WI38 (cell line): ENCODE measurements at regions not wholly inside any gene's neighbourhood (a gene's known extent, or its start where the extent isn't known, plus 50 kb on each side); places are given as distances from the start of the nearest gene placed in this dataset.

ENCODE experiments used
- H3K4me3 ChIP-seq: 2 replicates; pipeline ENCODE4 v1.5.1; 2011; ENCODE audit warnings: low read depth, mild to moderate bottlenecking, control low read depth, low read length
- TF ChIP-seq, protein P1 (sequence below): IDR thresholded peaks from 2 replicates; pipeline ENCODE4 v1.5.1; 2012; ENCODE audit warnings: low read depth, mild to moderate bottlenecking, control low read depth, low read length

- TF ChIP-seq, protein P1, sequence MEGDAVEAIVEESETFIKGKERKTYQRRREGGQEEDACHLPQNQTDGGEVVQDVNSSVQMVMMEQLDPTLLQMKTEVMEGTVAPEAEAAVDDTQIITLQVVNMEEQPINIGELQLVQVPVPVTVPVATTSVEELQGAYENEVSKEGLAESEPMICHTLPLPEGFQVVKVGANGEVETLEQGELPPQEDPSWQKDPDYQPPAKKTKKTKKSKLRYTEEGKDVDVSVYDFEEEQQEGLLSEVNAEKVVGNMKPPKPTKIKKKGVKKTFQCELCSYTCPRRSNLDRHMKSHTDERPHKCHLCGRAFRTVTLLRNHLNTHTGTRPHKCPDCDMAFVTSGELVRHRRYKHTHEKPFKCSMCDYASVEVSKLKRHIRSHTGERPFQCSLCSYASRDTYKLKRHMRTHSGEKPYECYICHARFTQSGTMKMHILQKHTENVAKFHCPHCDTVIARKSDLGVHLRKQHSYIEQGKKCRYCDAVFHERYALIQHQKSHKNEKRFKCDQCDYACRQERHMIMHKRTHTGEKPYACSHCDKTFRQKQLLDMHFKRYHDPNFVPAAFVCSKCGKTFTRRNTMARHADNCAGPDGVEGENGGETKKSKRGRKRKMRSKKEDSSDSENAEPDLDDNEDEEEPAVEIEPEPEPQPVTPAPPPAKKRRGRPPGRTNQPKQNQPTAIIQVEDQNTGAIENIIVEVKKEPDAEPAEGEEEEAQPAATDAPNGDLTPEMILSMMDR = no peak
Measured at GRCh38 chr1:222104694-222105392, 363.0 kb upstream of the DUSP10 start.

GRCh38 chr1:222104097-222104496, 362.2 kb upstream of the DUSP10 start:
- TF ChIP-seq, protein P1 = no peak
- no peak overlapping the region for H3K4me3 ChIP-seq

More at GRCh38 chr1:222104694-222105392, 363.0 kb upstream of the DUSP10 start:
- no peak overlapping the region for H3K4me3 ChIP-seq

GRCh38 chr1:222099746-222100145, 357.9 kb upstream of the DUSP10 start:
- TF ChIP-seq, protein P1 = no peak
- H3K4me3 ChIP-seq = no peak overlapping the region

GRCh38 chr1:222098404-222098803, 356.5 kb upstream of the DUSP10 start:
- no peak overlapping the region for H3K4me3 ChIP-seq
- TF ChIP-seq, protein P1 = no peak

DNA sequence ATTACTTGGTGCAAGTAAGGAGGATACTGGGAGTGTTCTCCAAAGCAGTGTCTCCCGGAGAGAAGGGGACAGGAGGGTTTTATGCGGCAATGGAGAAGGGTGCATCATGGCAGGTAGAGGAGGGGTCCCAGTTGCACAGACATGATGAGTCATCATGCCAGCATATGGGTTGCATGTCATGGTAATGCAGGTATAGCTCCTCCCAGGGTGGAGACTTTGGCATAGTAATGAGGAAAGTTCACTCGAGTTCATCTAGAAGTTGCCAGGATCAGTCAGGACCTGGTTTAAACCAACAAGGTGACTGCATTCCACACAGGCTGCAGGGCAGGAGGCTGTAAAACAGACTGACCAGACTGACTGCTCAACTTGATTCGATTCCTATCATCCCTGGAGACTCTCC, 355.7 kb upstream of the DUSP10 start:
- H3K4me3 ChIP-seq = no peak overlapping the region
- TF ChIP-seq, protein P1 = no peak

DNA sequence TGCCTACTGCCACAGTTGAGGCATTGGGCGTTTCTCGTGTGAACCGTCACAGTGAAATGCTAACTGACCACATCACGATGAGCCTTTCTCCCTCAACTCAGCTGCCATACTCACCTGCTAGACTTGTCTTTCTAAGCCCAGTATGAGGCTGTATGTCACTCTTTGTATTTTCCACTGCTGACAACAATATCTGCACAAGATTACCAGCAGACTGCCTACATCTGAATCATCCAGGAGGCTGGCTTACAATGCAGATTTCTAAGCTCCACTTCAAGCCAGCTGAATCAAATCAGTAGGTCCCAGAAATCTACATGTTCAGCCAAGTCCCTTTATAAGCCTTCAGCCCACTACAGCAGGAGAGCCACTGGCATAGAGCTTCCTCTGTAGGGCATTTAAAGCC, 355.0 kb upstream of the DUSP10 start:
- TF ChIP-seq, protein P1 = no peak

GRCh38 chr1:222096476-222096772, 354.5 kb upstream of the DUSP10 start:
- TF ChIP-seq, protein P1 = no peak; the same call in 1 of the 2 replicates
- no peak overlapping the region for H3K4me3 ChIP-seq

More for the DNA sequence above, 355.0 kb upstream of the DUSP10 start:
- H3K4me3 ChIP-seq = no peak overlapping the region
